Gastroesophageal sphincter (tissue), 3 donors: ENCODE measurements at regions not wholly inside any gene's neighbourhood (a gene's known extent, or its start where the extent isn't known, plus 50 kb on each side); places are given as distances from the start of the nearest gene placed in this dataset.

Experiments
- POLR2A ChIP-seq, 2 donors: fragments of 450-650 bp; IDR thresholded peaks; one replicate each; pipeline ENCODE4 v1.6.1; 2017; ENCODE audit warnings: antibody characterized with exemption in 2 of 2, mild to moderate bottlenecking in 2 of 2, moderate library complexity in 1 of 2
- TF ChIP-seq, protein P1 (sequence below), 4 experiments: fragments of 200-600 bp in 2 of 4; fragments of 450-650 bp in 2 of 4; sonication (generic) in 1 of 4; IDR thresholded peaks; one replicate each; pipeline ENCODE4 v1.5.1; 2017 to 2019; ENCODE audit warnings: antibody characterized with exemption in 4 of 4, mild to moderate bottlenecking in 2 of 4, moderate library complexity in 2 of 4

DNA sequence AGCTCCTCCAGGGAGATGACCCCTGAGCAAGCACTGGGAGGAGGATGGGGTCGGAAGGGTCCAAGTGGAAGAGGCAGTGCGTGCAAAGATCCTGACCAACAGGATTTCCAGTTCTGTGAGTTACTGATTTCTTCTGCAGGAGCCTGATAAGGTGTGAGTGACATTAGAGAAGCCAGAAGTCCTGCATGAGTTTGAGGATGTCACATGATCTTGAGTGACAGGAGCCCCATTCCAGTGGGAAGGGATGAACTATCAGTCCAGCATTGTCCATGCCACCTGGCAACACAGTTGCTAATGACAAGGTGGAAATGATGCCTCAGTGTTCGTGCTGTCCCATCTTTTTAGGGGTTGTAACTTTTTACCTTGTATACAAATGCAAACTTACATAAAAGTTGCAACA lies 285.1 kb upstream of the HDAC4 start:
- TF ChIP-seq POLR2A (IDR thresholded peaks at IDR 0.05): no peak
- TF ChIP-seq, protein P1, sequence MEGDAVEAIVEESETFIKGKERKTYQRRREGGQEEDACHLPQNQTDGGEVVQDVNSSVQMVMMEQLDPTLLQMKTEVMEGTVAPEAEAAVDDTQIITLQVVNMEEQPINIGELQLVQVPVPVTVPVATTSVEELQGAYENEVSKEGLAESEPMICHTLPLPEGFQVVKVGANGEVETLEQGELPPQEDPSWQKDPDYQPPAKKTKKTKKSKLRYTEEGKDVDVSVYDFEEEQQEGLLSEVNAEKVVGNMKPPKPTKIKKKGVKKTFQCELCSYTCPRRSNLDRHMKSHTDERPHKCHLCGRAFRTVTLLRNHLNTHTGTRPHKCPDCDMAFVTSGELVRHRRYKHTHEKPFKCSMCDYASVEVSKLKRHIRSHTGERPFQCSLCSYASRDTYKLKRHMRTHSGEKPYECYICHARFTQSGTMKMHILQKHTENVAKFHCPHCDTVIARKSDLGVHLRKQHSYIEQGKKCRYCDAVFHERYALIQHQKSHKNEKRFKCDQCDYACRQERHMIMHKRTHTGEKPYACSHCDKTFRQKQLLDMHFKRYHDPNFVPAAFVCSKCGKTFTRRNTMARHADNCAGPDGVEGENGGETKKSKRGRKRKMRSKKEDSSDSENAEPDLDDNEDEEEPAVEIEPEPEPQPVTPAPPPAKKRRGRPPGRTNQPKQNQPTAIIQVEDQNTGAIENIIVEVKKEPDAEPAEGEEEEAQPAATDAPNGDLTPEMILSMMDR (IDR thresholded peaks at IDR 0.05): no peak
